ENCODE measurements at regions not wholly inside any gene's neighbourhood (a gene's known extent, or its start where the extent isn't known, plus 50 kb on each side); places are given as distances from the start of the nearest gene placed in this dataset.

GRCh38 chr2:128807317-128807716 is 488.6 kb upstream of the HS6ST1 start:
- Histone ChIP-seq H3K79me2 (ENCODE audit: low read depth) (no peaks in the 10 kb centered on the region), H4K20me1 (ENCODE audit: insufficient read depth) (no peaks in the 10 kb centered on the region), H3K9me2 (ENCODE audit: insufficient read depth) (no peaks in the 10 kb centered on the region), H3K27me3 (ENCODE audit: insufficient read depth, low read depth) (peaks cover 7% of the 10 kb centered on the region; the same call in 1 of the 2 replicates), H3K4me1 (replicated peaks; ENCODE audit: insufficient read depth) (no peaks in the 10 kb centered on the region), H3K36me3 (ENCODE audit: low read depth) (no peaks in the 10 kb centered on the region), H3K4me2 (no peak overlapping the region), H3K9me3 (ENCODE audit: insufficient read depth, low read depth) (no peaks in the 10 kb centered on the region), H2AFZ (no peak overlapping the region), H3K27ac (no peak overlapping the region), H3F3A (ENCODE audit: insufficient read depth, low read depth) (no peaks in the 10 kb centered on the region), H3K4me3 (no peak overlapping the region)
- intact Hi-C loops (cut with micrococcal nuclease; ENCODE audit: unreplicated experiment), result no loop called here
- no peak for TF ChIP-seq EZH2 (IDR thresholded peaks at IDR 0.05; ENCODE audit: low read depth)
- no peak for TF ChIP-seq CTCF (conservative IDR thresholded peaks at IDR 0.05)
- ChIA-PET CTCF (no interaction called here), POLR2A (ENCODE audit: unreplicated experiment) (no interaction called here)
- DNase-seq, result no peak
- no TSS peak for BruUV-seq (replicated peaks)

- Histone ChIP-seq H3K9me3 (ENCODE audit: insufficient read depth, low read depth) (no peaks in the 10 kb centered on the region), H2AFZ (no peak overlapping the region)
- CTCF ChIA-PET, result no interaction called here
Observed at GRCh38 chr2:128808462-128809258, 490.0 kb upstream of the HS6ST1 start.

GRCh38 chr2:128809259-128809636 is 490.6 kb upstream of the HS6ST1 start:
- intact Hi-C loops (cut with micrococcal nuclease; ENCODE audit: unreplicated experiment), result no loop called here
- Histone ChIP-seq H4K20me1 (ENCODE audit: insufficient read depth) (no peaks in the 10 kb centered on the region), H3K79me2 (ENCODE audit: low read depth) (no peaks in the 10 kb centered on the region), H3K9me3 (ENCODE audit: insufficient read depth, low read depth) (no peaks in the 10 kb centered on the region), H3F3A (ENCODE audit: insufficient read depth, low read depth) (no peaks in the 10 kb centered on the region), H2AFZ (no peak overlapping the region), H3K27ac (no peak overlapping the region), H3K9me2 (ENCODE audit: insufficient read depth) (no peaks in the 10 kb centered on the region), H3K36me3 (ENCODE audit: low read depth) (no peaks in the 10 kb centered on the region), H3K4me1 (replicated peaks; ENCODE audit: insufficient read depth) (no peaks in the 10 kb centered on the region), H3K4me2 (no peak overlapping the region), H3K27me3 (ENCODE audit: insufficient read depth, low read depth) (no peaks in the 10 kb centered on the region), H3K4me3 (no peak overlapping the region)
- no peak for DNase-seq
- BruUV-seq (replicated peaks), result no TSS peak
- CTCF ChIA-PET, result no interaction called here
- TF ChIP-seq CTCF (conservative IDR thresholded peaks at IDR 0.05) (no peak), EZH2 (IDR thresholded peaks at IDR 0.05; ENCODE audit: low read depth) (no peak)
- POLR2A ChIA-PET (ENCODE audit: unreplicated experiment), result interaction anchor here (0.6 kb wide), 1 partner anchor 1455 kb away, joined by 4 read pairs; no protein-coding TSS in a partner anchor

More at GRCh38 chr2:128808462-128809258, 490.0 kb upstream of the HS6ST1 start:
- no peak overlapping the region for H3K27ac ChIP-seq
- no peaks in the 10 kb centered on the region for H4K20me1 ChIP-seq (ENCODE audit: insufficient read depth)
- POLR2A ChIA-PET (ENCODE audit: unreplicated experiment), result interaction anchor here (0.6 kb wide), 2 partner anchors 15 to 1456 kb away, joined by 3 to 4 read pairs; no protein-coding TSS in a partner anchor
- H3K9me2 ChIP-seq (ENCODE audit: insufficient read depth), result no peaks in the 10 kb centered on the region
- no peak overlapping the region for H3K4me2 ChIP-seq
- no peaks in the 10 kb centered on the region for H3K79me2 ChIP-seq (ENCODE audit: low read depth)
- TF ChIP-seq EZH2 (IDR thresholded peaks at IDR 0.05; ENCODE audit: low read depth), result no peak
- no peak for TF ChIP-seq CTCF (conservative IDR thresholded peaks at IDR 0.05)
- intact Hi-C loops (cut with micrococcal nuclease; ENCODE audit: unreplicated experiment), result no loop called here
- H3K27me3 ChIP-seq (ENCODE audit: insufficient read depth, low read depth), result 0 out of 2 replicates have a peak, but pooled peaks cover 2% of the 10 kb centered on the region
- peak in 1 of 2 experiments; percentile 42 for DNase-seq
- H3F3A ChIP-seq (ENCODE audit: insufficient read depth, low read depth), result no peaks in the 10 kb centered on the region
- H3K36me3 ChIP-seq (ENCODE audit: low read depth), result no peaks in the 10 kb centered on the region
- no peaks in the 10 kb centered on the region for H3K4me1 ChIP-seq (replicated peaks; ENCODE audit: insufficient read depth)
- H3K4me3 ChIP-seq, result no peak overlapping the region
- BruUV-seq (replicated peaks), result no TSS peak
